ENCODE measurements at regions not wholly inside any gene's neighbourhood (a gene's known extent, or its start where the extent isn't known, plus 50 kb on each side); places are given as distances from the start of the nearest gene placed in this dataset.
"Not testable (repeated sequence)": the region's sequence is repeated elsewhere in the genome, so short reads cannot be mapped to it uniquely, and the experiment has no call there.

DNA sequence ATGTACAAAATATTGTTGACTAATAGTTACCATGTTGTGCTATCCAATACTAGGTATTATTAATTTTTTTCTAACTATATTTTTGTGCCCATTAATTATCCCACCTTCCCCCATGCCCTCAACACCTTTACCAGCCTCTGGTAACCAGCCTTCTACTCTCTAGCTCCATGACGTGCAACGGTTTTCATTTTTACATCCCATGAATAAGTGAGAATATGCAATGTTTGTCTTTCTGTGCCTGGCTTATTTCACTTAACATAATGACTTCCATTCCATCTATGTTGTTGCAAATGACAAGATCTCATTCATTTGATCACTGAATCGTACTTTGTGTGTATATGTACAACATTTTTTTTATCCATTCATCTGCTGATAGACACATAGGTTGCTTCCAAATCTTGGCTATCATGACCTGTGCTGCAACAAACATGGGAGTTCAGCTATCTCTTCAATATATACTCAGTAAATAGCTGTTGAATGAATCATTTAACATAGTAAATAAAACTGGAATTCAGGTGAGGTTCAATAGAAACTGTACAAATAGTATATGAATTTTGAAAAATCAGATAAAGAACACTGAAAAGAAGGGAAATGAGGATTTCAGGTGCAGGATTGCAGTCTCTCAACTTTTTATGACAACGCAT is 509.0 kb upstream of the MIR17HG start:
- no peak for DNase-seq (ENCODE audit: low read depth, low spot score)

DNA sequence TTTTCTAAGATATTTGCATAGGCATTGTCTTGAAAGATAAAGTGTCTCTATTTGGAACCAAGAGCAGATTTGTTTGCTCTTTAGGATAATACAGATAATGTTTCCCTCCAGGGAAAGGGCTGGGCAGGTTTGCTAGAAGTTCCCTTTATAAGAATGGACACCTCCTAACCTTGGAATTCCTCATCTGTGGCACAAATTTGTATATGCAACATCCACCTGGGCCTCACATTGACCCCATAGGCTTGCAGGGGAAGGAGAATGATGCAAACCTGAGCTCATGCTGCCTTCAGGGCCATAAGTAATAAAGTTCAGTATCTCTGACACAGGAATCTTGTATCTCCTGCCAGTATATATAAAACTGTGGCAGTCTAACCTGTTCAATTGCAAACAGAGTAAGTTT is 508.4 kb upstream of the MIR17HG start:
- no peak for DNase-seq (ENCODE audit: low read depth, low spot score)

DNA sequence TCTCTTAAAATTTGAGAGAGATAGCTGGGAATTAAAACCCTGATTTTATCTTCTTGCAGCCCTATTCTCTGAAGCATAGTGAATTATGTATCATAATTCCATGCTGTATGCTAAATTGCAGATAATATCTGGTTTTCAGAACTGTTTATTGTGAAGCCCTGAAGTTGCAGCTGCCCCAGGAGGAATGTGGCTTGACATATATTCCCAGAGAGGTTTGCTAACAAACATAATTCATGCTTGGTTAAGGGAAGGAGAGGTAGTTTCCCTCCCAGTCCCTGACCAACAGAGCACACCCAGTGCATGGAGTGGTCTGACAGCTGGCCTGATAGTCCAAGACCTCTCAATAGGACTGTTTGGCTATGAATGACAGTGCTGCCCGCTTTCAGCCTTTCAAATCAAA is 500.6 kb upstream of the MIR17HG start:
- DNase-seq (ENCODE audit: low read depth, low spot score) = no peak

DNA sequence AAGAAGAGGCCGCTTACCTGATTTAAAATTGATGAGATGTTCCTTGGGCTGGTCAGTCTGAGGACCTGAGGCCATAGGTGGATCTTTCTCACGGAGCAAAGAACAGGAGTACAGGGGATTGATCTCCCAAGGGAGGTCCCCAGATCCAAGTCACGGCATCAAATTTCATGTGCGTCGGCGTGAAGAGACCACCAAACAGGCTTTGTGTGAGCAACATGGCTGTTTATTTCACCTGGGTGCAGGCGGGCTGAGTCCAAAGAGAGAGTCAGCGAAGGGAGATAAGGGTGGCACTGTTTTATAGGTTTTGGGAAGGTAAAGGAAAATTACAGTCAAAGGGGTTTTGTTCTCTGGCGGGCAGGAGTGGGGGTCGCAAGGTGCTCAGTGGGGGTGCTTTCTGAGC is 493.8 kb upstream of the MIR17HG start:
- not testable (repeated sequence) for DNase-seq (ENCODE audit: low read depth, low spot score)

DNA sequence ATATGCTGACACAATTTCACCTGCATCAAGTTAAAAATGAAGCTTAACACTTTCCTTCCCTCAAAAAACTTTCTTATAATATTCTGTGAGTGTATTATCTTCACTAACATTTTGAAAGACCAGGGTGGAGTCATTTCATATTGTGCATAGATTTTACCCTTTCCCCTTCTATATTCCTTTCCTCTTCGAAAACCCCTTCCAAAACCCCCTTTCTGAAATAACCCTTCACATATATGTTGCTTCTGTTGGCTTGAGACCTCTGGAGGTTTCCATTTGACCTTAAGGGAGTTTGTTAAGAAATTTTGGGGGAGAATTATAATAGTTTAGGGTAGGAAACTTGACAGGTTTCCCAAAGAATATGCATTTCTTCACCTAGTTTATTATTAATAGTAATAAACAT is 489.6 kb upstream of the MIR17HG start:
- DNase-seq (ENCODE audit: low read depth, low spot score) = no peak

DNA sequence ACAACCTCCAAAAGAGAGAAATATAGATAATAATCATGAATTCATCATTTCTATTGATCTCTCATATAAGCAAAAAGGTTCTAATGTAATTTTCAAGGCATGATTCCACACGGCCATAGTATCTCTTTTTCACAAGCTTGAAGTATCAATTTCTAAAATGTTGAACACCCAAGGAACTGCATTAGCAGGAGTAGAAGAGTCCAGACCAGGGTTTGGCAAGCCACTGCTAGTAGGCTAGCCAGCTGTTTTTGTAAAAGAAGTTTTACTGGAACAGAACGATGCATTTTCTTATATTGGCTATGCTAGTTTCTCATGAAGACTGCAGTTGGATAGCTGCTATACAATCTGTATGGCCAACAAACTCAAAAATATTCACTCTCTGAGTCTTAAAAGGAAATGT is 481.5 kb upstream of the MIR17HG start:
- DNase-seq (ENCODE audit: low read depth, low spot score) = no peak

DNA sequence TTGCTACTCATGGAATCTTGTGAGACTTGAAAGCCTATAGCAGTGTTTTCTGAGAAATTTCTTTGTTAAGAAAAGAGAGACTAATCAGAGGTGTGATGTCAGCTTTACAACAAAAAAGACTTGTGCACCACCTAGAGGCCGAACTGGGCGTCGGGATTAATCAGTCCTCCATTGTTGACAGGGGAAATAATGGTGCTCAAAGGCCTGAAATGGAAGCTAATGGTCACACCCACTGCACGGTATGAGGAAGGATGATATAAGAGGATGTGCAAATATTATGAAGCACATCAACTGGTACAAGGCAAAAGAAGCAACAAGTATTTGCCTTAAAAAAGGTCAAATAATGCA is 480.2 kb upstream of the MIR17HG start:
- no peak for DNase-seq (ENCODE audit: low read depth, low spot score)

DNA sequence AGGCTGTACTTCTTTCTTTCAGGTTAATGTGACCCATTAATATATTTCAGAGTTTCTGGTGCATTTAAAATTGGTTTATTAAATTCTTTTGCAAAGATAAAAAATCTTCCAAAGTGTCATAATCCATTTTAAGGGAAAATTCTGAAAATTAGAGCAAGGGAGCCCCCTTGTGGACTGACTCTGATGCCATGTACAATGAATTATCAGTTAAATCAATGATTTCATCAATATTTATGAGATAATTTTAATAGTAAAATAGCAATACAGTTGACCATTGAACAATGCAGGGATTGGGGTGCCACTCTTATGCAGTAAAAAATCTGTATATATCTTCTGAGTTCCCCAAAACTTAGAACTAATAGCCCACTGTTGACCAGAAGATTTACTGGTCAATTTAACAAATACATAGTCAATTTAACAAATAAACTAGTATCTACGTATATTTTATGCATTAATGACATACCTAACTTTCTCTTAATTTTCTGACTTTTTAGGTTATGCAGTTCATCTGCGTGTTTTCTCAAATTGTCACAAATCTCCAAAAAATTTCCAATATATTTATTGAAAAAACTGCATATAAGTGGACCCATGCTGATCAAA is 479.1 kb upstream of the MIR17HG start:
- no peak for DNase-seq (ENCODE audit: low read depth, low spot score)

DNA sequence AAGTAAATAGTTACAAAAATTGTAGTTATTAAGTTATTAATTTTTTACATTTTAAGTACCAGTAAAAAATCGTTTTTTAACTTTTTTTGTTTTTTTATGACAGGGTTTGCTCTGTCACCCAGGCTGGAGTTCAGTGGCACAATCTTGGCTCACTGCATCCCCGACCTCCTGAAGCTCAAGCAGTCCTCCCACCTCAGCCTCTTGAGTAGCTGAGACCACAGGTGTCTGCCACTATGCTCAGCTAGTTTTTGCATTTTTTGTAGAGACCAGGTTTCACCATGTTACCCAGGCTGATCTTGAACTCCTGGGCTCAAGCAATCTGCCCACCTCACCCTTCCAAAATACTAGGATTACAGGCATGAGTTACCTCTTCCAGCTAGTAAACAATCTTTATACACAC is 477.9 kb upstream of the MIR17HG start:
- no peak for DNase-seq (ENCODE audit: low read depth, low spot score)

DNA sequence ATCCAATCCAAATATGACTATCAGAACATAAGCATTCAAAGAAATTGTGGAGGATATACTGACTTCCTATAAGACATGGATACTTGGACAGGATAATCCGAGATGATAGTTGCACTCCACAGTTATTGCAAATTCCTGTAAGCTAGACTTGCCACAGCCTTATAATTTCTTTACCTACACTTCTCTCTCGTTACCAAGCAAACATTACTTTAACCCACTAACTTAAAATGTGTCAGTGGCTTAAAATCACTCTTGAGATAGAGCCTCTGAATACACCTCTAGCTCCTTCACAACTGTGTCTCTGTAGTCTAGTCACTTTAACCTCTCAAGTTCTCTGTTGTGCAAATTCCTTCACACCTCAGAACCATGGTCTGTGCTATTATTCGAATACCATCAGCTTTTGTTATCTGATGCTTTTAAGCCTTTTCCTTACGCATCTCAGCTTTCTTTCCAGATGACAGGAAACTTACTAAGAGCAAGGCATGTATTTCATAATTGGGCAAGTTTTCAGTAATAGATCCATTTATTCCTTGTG is 474.9 kb upstream of the MIR17HG start:
- no peak for DNase-seq (ENCODE audit: low read depth, low spot score)

DNA sequence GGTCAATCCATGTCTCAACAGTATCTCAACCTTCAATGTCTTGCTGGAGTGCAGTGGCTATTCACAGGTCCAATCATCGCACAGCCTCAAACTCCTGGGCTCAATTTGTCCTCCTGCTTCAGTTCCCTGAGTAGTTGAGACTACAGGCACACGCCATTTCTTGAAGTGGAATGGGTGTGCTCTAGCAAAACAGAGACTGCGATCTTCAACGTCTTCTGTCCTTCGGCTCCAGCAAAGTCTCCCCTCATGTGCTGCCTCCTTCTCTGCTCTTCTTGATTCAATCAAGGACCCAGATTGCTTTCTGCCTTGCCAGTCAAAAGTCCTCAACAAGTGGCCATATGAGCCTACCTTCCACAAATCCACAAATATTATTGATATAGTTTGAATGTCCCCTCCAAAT is 466.7 kb upstream of the MIR17HG start:
- DNase-seq (ENCODE audit: low read depth, low spot score) = no peak

DNA sequence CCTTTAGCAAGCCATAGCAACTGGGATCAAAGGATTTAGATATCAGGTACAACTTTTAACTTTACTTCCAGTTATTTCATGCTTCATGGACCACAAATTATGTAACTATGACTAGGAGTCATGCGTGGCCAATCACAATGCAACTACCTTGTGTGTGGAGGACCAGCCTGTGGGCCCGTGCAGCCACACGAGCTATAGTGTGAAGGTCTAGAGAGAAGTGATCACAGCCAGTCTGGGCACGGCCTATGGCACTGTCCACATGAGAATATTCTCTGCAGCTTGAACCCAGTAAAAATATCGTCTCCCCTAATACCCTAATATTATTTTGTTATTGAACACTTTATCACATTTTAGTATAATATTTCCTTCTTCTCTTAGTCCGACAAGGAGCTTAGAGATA is 464.9 kb upstream of the MIR17HG start:
- DNase-seq (ENCODE audit: low read depth, low spot score) = no peak

DNA sequence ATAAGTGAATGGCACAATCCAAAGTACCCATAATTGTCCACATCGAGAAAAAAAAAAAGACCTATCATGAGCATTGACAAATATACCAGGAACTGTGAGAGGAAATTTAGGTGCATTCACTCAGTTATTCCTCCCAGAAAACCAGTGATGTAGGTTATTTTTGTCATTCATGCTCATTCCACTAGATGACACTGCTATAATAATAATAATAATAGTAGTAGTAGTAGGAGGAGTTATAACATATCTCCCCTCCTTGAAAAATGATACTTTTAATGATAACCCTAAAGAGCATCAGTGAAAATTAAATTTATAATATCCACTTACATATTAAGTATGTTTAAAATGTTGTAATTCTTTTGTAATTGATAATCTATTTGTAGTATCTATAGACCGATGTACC is 463.9 kb upstream of the MIR17HG start:
- DNase-seq (ENCODE audit: low read depth, low spot score) = no peak

DNA sequence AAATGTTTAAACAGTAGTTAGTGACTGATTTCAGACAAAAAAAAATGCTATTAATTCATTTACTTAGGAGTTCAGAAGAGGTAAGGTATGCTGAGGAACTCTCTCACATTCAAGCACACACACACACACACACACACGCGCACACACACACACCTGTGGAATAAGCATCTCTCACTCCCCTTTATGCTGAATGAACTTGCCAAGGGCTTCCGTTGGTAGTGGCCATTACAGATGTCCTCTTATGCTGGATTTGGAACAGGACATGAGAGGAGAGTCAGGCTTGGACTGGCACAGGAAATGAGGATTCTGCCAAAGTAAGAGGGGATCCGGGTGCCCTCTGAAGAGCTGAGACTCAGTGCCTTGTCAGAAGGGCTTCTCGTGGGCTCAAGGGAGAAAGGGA is 463.4 kb upstream of the MIR17HG start:
- no peak for DNase-seq (ENCODE audit: low read depth, low spot score)

DNA sequence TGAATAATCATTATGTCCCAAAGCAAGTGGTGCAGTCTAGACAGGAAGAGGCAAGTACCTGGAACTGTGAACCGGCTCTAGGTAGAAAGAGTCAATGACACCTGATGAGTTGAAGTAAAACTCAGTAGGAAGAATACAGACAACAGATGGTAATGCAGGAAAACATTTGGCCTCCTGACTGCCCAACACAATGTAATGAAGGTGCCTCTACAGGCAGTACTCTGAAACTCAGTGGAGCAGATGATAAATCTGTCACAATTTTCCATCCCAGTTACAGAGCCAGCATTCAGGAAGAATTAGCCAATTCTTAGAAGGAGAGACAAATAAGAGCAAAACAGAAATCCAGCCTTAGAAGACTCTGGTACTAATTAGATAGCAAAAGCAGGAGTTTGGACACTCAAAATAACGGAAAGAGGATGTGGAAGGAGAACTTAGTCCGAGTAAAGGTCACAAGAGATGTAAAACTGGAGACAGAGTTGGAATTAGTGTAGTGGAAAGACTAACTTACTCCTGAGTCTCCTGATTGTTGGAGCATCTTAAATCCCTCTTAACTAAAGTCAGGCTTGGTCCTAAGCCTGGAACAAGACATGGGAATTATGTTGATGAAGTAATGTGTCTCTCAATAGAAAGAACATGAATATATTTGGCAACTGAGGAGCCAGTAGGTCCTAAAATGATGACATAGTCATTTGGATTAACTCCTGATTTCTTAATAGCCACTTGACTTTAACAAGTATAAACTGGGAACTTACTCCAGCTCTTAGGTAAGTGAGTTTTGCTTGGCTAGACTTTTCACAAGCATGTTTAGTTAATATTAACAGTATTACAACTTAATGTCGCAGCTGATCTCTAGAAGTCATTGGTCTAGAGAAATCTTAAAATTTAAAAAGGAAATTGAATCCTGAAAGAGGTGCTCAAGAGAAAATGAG is 457.3 kb upstream of the MIR17HG start:
- DNase-seq (ENCODE audit: low read depth, low spot score) = no peak

DNA sequence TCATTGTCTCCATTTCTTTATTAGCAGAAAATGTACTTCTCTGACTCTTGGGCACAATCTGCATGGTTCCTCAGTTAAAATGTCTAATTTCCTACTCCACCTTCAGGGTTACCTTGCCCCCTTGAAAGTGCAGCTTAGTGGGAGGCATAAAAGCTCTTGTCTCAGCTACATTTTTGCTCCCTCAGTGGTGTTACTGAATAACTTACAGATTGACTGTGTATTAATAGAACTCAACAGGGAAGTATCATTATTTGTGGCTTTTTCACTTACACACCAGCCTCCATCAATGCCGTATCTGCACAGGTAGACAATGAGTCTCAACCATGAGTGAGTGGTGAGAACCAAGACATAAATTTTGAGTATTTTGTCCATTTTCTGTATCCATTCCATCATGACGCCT is 456.2 kb upstream of the MIR17HG start:
- no peak for DNase-seq (ENCODE audit: low read depth, low spot score)

DNA sequence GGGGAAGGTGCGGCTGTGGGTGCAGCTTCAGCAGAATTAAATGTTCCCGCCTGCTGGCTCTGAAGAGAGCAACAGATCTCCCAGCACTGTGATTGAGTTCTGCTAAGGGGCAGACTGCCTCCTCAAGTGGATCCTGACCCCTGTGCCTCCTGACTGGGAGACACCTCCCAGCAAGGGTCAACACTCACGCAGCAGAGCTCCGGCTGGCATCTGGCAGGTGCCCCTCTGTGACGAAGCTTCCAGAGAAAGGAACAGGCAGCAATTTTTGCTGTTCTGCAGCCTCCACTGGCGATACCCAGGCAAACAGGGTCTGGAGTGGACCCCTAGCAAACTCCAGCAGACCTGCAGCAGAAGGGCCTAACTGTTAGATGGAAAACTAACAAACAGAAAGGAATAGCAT is 454.3 kb upstream of the MIR17HG start:
- not testable (repeated sequence) for DNase-seq (ENCODE audit: low read depth, low spot score)

DNA sequence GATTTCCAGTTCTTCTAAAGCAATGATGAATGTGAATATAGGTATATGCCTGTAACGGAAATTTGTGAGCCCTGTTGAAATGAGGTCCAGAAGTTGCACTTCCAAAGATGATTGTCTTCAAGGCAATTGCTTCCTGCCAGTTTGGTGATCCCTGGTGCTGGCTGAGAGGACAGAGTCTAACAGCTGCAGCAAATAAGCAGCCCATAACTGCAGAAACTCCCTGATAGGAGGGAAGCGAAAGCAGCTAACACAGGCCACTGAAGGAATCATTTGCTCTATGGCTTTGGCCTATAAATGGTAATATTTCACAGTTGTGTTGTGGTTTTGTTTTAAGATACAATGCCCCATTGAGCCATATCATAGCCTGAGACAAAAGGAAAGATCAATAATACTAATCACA is 451.5 kb upstream of the MIR17HG start:
- no peak for DNase-seq (ENCODE audit: low read depth, low spot score)

DNA sequence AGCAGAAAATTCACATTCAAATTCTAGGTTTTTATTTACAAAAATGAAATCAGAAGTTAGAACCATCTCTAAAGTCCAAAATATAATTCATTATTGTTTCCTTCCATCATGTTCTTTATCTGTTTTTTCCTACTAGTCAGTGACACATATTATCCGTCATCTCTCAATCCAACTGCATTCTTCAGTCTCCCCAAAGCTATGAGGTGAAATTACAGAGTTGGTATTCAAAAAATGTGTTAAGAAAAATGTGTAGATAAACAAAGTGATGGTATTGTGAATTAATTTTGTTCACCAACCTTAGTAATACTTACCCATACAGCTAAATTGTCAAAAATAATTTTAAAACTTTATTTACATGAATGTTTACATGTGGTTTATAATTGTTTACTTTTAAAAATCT is 448.7 kb upstream of the MIR17HG start:
- no peak for DNase-seq (ENCODE audit: low read depth, low spot score)

DNA sequence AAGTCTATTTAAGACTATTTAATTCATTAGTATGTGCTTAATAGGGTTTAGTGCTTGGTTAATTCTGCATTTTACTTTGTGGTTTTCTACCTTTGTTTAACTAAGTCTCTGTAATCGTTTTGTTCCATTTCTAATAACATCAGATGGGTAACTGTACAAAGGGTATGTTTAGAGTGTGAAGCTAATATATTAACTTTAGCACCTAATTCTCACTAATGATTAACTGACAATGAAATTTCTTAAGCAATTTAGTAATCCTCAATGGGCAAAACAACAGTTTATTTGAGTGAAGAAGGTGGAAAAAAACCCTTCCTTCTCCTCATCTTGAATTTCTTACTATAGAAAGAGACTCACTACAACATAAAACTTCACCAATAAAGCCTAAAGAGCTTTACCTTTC is 448.1 kb upstream of the MIR17HG start:
- DNase-seq (ENCODE audit: low read depth, low spot score) = no peak

DNA sequence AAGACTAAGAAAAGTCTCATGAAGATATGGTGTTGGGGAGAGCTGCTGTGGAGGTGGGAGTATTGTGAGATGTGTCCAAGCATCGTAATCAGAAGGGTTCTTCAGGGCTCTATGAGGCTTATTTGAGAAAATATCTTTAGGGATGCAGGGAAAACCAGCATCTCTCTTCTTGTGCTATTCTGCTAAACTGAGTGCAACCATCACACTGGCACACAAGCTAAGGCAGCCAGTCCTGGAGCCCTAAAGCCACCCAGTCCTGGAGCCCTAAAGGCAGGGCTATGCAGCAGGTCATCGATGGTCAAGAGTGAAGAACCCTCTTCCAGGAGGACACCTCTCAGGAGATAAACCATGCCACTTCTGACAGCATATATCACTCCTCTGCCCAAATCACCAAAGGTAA is 445.2 kb upstream of the MIR17HG start:
- DNase-seq (ENCODE audit: low read depth, low spot score) = no peak

DNA sequence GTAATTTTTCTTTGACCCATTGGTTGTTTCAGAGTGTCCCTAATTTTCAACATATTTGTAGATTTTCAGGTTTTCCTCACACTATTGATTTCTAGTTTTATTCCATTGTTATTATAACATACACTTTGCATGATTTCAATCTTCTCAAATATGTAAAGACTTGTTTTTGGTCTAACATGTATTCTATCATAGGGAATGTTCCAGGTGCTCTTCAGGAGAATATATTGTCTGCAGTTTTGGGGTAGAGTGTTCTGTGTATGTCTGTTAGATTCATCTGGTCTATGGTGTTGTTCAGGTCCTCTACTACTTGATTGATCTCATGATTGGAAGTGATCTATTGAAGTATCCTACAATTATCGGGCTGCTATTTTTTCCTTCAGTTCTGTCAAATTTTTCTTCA is 440.9 kb upstream of the MIR17HG start:
- DNase-seq (ENCODE audit: low read depth, low spot score) = no peak

DNA sequence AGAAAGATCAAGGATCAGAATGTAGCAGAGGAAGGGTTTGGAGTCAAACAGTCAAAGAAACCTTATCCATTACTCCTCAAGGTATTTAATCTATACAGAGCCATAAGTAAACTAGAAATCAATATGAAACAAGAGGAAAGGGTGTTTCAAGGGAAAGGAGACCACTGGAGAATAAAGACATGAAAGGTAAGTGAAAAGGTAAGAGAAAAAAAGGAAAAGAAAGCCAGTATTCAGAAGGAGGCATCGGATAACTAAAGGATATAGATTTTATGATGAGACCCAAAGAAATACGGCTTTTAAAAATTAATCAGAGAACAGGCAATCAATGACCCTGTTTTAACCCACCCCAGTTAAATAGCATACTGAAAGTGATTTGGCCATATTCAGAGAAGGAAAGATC is 438.7 kb upstream of the MIR17HG start:
- no peak for DNase-seq (ENCODE audit: low read depth, low spot score)

All from activated naive CD8-positive, alpha-beta T cell treated with anti-CD3 and anti-CD28 coated beads, Interleukin-2, amount 50 U/mL, for 16 hours (primary cell).